HG03139 (cell line): ENCODE measurements at regions not wholly inside any gene's neighbourhood (a gene's known extent, or its start where the extent isn't known, plus 50 kb on each side); places are given as distances from the start of the nearest gene placed in this dataset.
"Not testable (repeated sequence)": the region's sequence is repeated elsewhere in the genome, so short reads cannot be mapped to it uniquely, and the experiment has no call there.

ENCODE experiments used
- ATAC-seq: cut with Tn5 transposase; IDR thresholded peaks from one replicate; pipeline ENCODE4 v1.9.1; 2021; ENCODE audit not compliant: unreplicated experiment

DNA sequence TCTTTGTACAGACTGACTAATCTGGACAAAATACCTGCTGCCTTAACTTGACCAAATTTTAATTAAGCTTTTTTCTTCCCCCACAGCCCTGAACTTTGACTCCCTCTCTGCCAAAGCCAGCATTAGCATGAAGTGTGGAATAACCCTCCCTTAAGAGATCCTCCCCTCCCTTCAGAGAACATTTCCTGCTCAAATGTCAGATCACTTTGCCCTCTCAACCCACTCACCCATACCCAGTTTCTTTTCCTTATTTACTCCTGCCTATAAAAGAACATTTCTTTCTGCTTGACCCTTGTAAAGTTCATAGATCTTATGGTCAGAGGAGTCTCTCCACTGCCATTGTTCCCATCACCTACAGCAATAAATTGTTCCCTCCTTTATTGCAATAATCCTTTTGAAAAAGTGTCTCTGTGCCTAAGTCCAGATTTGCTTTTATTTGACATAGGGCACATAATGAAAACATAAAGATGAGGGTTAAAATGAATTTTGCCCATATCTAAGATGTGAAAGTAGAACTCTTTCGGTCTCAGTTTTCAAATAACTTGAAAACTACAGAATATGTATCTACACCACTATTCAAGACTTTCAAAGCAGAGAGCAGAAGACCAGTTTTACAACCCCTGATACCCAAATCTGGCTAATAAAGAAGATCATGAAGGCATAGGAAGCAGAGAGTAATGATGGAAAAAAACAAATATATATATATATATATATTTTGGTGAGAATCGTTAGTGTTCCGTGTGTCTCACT is 289.7 kb upstream of the ANXA10 start:
- no peak for ATAC-seq

DNA sequence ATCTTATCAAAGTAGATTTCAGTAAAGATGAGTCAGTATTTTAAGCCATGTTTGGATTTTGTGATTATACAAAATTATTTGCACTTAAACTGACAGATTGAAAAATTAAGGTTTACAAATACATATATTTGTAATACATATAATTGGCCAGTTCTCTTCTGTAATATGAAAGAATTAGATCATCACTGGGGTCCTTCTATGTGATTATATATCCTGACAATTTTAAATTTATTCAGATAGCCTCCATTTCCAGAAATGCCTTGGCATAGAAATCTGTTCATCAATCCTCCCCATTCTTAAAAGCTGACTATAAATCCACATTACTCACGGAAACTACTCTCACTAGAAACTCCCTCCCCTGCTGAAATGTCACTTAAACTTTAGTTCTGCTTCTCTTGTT is 280.4 kb upstream of the ANXA10 start:
- ATAC-seq = no peak

DNA sequence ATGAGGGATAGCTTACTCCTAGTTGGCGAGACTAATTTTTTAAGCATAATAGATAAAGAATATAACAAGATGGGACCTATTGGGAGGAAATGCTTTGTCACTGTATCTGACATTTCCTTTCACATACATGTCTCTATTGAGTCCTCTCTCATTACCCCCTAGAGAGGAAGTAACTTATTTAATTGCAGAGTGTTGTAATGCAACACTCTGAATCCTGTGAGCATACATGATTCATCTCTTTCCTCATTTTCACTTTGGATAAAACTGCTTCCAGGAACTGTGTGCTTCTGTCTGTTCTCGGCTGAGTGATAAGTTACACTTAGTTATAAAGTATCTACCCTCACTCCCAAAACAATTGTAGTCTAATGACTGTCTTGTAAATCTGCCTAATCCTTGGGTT is 266.1 kb upstream of the ANXA10 start:
- ATAC-seq = no peak

DNA sequence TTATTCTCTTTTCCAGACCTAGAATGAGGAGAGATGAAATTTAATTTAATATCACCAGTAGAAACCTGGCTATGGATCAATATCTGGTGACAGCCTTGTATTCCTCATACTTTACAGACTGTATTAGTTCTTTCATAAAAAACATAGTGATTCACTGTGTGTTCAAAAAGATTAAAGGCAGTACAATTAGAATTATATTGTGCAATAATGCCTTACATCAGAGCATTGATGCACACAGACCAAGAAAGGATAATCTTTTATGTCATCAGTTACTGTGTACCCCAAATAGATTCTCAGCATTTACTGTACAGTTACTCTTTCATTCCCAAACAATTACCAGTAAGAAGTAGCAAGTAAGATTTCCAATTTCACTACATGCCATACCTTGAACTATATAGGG is 260.5 kb upstream of the ANXA10 start:
- ATAC-seq = no peak

DNA sequence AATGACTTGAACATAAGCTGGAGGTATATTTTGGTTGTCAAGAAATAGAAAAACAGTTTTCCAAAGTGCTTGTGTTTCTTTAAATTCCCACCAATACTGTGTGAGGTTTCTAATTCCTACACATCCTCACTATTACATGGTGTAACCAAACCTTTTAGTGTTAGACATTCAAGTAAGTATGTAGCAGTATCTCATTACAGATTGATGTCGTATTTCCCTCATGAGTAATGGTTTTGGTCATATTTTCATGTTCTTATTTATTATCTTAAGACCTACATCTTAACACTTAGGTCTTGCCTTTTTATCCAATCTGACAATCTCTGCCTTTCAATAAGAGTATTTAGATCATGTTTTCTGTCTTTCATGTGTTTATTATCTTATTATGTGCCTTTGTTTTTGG is 253.7 kb upstream of the ANXA10 start:
- ATAC-seq = no peak

DNA sequence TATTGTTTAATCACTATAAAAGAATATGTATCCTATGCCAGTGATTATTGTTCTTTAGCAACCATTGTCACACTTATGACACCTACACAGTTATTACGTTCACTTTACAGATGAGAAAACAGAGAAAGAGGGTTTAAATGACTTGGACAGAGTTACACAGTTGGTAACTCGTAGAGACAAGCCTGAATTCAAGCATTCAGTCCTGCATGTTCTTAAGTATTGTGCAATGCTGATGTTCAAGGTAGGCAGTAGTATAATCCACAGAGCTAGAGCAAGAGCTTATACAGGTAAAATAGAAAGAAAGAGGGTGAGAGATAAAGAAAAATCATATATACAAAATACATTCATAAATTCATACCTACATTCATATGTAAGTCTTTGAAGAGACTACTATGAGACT is 249.8 kb upstream of the ANXA10 start:
- no peak for ATAC-seq

DNA sequence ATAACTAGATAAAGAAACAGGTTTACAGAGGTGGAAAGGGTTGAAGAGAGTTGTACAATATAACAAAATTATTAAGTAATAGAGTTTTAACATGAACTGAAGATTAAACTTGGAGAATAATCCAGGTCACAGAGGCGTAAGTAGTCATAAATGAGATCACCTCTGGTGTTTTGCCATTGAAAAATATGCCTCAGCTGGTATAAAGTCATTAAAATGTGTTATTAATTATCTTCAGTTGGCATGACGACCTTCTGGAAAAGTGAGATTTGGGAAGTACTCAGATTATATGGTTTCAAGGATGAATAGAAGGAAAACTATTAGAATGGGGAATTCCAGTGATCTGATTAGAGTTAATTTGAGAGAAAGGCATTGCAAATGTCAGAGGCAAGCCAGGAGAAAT is 237.5 kb upstream of the ANXA10 start:
- ATAC-seq = no peak

DNA sequence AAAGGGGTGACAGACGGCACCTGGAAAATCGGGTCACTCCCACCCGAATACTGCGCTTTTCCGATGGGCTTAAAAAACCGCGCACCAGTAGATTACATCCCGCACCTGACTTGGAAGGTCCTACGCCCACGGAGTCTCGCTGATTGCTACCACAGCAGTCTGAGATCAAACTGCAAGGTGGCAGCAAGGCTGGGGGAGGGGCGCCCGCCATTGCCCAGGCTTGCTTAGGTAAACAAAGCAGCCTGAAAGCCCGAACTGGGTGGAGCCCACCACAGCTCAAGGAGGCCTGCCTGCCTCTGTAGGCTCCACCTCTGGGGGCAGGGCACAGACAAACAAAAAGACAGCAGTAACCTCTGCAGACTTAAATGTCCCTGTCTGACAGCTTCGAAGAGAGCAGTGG is 234.2 kb upstream of the ANXA10 start:
- ATAC-seq = not testable (repeated sequence)

DNA sequence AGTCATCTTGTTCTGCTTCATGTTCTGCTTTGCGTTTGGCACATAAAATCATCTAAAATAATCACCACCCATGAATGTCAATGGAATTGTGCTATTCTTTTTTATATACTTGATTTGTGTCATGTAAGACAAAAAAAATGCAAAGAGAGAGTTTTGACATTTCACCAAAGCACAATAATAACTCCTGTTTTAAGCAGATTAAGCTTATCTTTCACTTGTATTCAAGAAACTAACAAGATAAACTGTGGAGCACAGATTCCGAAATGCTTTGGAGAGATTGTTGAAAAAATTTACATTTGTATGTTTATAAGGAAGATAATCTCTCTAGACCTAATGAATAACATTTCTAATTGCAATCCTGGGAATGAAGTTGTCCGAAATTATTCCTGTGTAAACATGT is 225.1 kb upstream of the ANXA10 start:
- no peak for ATAC-seq

DNA sequence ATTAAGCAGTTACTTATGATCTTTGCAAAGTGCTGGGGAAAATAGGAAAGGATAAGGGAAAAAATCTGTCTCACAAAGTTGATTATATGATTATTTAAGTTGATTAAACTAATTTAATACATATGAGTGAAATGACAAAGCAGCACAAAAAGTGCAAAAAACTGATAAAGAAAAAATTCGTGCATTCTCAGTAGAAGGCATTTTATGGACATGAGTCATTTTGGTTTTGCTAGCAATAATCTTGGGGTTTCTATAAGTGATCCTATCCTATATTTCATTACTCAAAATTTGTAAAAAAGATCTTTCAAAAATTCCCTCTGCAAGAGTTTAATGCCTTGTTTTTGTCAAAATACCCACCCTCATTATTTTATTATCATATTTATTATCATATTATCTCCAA is 224.2 kb upstream of the ANXA10 start:
- ATAC-seq = no peak

DNA sequence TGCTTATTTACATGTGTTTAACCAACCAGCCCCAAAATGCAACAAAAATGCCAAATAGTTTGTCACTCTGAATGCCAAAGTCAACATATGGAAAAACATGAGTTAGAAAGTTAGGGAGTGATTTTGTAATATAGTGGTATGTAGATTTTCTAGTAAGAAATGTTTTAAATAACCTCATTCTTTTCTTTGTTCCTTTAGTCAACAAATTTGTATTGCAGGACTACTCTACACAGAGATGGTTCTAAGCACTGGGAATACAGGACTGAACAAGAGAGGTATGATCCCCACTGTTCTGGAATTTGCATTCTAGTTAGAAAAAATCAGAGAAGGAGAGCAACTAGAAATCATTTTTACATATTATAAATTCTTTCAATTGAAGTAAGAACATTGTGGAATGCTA is 218.8 kb upstream of the ANXA10 start:
- no peak for ATAC-seq

DNA sequence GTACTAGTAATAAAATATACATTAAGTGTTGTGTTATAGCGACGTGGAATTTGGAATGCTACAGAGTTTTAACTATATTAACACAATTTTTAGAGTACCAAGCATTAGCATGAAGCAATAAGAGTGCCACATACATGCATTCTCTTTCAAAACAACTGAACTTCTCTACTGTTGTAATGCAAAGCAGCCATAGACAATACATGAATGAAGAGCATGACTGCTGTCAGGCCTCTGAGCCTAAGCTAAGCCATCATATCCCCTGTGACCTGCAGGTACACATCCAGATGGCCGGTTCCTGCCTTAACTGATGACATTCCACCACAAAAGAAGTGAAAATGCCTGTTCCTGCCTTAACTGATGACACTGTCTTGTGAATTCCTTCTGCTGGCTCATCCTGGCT is 216.2 kb upstream of the ANXA10 start:
- ATAC-seq = not testable (repeated sequence)

DNA sequence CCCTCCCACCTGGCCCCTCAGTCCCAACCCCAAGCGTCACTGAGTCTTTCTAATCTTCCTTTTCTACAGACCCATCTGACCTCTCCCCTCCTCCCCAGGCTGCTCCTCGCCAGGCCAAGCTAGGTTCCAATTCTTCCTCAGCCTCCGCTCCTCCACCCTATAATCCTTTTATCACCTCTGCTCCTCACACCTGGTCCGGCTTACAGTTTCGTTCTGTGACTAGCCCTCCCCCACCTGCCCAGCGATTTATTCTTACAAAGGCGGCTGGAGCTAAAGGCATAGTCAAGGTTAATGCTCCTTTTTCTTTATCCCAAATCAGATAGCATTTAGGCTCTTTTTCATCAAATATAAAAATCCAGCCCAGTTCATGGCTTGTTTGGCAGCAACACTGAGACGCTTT is 214.5 kb upstream of the ANXA10 start:
- ATAC-seq = not testable (repeated sequence)

DNA sequence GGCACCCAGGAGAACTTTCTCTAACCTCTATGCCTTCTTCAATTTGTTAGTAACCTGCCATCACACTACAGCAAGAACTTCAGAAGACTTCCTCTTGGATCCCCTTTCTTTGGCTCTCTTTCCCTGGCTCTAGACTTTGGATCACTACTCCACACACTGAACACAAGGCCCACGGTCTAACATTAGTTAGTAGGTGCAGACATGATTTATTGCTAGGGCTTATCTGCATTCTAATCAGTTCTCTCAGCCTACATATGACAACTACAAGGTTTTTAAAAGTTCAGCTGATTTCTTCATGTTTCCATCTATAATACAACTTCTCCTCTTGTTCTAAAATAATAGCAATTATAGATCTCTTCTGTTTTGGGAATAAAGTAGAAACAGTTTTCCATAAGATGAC is 209.1 kb upstream of the ANXA10 start:
- no peak for ATAC-seq

DNA sequence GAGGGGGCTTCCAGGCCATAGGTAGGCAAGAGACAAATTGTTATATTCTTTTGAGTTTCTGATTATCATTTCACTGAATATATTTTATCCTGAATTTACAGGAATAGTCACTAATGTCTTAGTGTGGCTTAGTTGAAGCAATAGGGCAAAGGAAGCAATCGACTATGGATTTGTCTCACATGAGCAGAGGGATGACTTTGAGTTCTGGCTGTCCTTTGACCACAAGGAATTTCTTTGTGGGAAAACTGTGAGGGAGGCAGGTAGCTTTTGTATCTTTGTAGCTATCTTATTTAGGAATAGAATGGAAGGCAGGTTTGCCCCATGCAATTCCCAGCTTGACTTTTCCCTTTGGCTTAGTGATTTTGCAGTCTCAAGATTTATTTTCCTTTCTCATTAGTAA is 207.3 kb upstream of the ANXA10 start:
- ATAC-seq = no peak

DNA sequence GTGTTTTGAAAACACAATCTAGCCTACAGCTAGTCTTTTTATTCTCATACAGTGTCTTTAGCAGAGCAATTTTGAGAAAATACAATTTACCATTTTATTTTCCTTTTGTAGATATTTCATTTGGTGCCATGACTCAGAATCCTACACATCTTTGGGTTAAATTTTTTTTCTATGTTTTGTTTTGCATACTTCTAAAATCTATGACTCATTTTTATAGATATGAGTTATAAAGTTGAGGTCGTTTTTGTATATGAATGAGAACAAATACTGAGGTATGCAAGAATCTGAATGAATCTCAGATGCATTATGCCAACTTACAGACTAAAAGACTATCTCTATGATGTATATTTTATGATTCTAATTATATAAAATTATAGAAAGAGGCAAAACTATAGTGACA is 206.5 kb upstream of the ANXA10 start:
- no peak for ATAC-seq

DNA sequence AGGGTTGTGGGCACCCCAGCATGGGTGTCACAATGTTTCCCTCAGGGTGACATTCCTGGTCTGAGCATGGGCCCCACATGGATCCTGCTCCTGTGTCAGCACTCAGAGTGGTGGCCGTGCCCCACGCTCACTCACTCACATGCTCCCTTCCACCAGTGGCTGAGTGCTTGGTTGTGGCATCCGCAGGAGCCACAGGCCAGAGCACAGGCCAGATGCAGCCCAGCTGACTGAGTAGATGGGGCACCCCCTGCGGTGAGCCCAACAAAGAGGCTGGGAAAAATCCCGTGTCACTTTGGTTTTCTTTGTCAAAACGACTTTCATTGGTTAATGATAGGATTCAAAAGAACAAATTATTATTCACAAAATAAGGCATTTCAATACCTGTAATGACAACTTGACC is 204.6 kb upstream of the ANXA10 start:
- ATAC-seq = no peak

DNA sequence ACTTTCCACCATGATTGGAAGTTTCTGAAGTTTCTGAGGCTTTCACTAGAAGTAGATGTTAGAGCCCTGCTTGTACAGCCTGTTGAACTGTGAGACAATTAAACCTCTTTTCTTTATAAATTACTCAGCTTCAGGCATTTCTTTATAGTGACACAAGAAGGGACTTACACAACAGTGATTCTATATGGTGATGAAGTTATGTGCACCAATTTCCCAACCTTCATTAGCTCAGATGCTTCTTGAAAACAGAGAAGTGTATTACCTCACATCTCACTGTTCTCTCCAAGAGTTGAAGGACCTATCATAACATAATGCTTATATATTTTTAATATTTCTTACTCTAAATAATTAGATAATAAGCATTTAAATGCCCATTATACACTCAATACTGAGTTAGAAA is 202.1 kb upstream of the ANXA10 start:
- ATAC-seq = no peak

DNA sequence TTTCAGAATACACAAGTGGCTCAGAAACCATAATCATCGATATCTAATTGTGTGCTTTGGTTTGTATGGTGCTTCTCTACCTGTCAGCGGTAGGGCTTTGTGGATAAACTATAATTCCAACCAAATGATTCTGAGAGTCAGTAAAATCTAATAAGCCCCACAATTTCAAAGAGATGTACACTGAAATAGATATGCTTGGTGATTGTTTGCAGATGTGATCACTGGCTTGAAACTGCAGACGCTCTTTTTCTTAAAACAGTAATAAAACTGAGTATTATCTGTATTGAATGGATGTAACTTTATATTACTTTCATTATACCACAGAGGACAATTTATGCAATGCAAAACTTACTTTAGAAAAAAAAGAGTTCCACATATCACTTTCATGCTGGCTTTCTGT is 198.8 kb upstream of the ANXA10 start:
- no peak for ATAC-seq

DNA sequence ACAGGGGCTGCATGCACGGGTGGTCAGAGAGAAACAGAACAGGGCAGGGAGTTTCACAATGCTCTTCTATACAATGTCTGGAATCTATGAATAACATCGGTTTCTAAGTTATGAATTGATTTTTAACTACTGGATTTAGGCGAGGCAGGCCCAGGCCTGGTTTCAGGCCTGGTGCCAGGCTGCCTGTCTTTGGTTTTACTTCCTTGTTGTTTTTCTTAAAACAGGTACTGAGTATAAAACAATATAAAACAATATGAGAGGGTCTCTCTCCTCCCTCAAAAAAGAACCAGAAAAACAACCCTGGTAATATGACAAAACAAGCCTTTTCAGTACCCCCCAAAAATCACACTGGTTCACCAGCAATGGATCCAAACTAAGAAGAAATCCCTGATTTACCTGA is 196.1 kb upstream of the ANXA10 start:
- ATAC-seq = not testable (repeated sequence)

DNA sequence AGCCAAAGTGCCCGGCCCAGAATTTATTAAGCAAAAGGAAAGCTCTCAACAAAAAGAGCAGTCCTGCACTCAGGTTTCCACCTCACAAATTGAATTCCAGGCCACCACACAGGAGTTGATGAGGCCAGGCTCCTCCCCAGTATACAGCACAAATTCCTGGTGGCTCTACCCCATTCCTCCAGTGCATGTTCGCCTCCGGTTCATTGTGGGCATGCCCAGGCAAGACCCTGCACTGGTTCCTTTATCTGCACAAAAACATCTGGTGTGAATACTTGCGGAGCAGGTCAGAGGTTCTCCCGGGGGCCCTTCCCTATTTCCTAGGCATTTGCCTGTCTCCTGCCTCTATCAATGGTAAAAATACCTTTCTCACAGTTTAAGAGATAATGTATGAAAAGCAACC is 195.2 kb upstream of the ANXA10 start:
- no peak for ATAC-seq

DNA sequence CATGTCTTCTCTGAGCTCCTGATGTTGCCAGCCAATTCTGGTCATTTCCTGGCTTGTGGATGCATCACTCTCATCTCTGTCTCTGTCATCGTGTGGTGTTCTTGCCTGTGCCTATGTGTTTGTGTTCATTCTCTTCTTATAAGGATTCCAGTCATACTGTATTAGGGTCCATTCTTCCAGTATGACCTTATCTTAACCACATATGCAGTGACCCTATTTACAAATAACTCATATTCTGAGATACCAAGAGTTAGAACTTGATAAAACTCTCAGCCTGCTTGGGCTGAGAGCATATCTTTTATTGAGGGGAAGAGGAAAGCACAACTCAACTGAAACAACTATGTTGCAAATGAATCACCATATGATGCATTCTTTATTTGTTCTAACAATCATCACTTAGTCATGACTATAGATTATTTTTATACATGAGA is 189.0 kb upstream of the ANXA10 start:
- ATAC-seq = no peak

DNA sequence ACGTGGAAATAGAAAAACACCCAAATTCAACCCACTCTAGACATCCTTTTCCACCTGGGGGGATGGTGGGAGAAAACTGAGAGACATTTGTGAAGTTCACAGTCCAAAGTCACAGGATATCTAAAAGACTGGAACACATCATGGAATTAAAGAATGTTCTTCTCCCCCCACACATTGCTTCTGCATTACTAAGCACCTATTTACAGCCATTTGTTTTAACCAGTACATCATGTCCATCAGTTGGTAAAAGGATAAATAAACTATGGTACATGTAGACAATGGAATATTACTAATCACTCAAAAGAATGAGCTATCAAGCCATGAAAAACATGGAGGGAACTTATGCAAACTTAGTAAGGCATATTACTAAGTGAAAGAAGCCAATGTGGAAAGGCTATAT is 185.5 kb upstream of the ANXA10 start:
- ATAC-seq = no peak
